ENCODE measurements at regions not wholly inside any gene's neighbourhood (a gene's known extent, or its start where the extent isn't known, plus 50 kb on each side); places are given as distances from the start of the nearest gene placed in this dataset.

DNA sequence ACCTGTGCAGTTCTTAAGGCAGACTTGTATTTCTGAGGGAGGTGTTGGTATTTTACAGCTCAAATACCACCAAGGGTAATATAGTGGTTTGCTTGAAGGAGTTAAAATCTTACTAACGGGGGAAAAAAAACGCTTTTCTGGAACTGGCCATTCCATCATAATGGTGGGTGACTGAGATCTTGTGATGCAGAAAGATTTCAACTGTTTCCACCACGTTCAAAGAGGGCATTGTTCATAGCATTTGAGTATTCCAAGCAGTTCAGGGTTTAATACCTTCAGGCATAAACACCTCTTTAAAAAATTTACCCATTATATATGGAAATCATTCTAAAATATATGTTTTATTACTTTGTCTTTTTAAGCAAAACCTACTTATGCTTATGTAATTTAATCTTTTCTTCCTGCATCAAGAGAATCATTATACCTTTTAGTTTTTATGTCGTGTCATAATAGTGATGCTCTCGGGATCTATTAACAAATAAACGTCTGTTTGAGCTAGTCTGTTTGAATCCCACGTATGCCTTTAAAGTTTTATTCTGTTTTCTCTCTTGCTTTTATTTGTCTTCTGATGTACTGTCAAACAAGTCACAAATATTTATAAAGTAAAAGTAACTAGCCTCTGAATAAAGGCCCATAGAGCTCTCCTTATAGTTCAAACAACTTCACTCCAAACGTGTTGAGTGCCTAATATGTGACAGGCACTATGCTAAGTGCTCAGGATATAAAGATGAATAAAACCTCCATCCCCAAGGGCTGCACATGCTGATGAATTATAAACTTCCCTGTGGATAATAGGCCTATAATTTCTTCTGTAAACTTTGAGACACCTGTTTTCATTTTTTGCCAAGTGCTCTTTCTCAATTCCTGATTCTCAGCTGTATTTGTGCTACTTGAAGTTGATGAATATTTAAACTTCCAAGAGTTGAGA is 298.8 kb upstream of the FERMT1 start:
- Histone ChIP-seq H3K4me2 (no peak overlapping the region), H3K9me3 (no peaks in the 10 kb centered on the region), H3K4me3 (no peak overlapping the region), H3K27ac (no peak overlapping the region), H3K4me1 (no peaks in the 10 kb centered on the region)
- POLR2A ChIA-PET: no interaction called here
- no peak for ATAC-seq
- no peak for TF ChIP-seq EHF (CRISPR knock-in tag; IDR thresholded peaks at IDR 0.05)
- no peak for TF ChIP-seq SMC3 (IDR thresholded peaks at IDR 0.05)
- FAIRE-seq: no peak
- WGBS (ENCODE audit: missing lambda C conversion rate): 2% methylated on average over 8 of the region's 8 CpGs
- no peak for DNase-seq (ENCODE audit: low read depth in 1 of 2, low spot score in 1 of 2)
- CTCF ChIA-PET: interaction anchor here (0.9 kb wide), 1 partner anchor 18 kb away, joined by 3 read pairs; no protein-coding TSS in a partner anchor

DNA sequence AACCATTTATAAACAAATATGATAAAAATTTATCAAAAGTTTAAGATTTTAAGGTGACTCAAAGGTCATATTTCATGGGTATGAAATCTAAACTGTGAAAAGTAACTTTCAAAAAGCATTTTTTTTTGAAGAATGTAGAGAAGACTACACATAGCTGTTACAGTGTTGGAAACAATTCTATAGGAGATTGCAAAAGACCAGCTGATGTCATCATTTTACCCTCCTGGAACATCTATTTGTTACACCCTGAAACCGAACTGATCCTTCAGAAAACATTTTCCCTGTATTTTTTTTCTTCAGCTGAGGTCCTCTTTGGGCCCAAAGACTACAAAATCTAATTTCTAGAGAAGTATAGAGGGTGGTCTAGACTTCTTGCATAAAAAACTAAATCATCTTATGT is 297.5 kb upstream of the FERMT1 start:
- FAIRE-seq (no peak), ATAC-seq (no peak), DNase-seq (ENCODE audit: low read depth in 1 of 2, low spot score in 1 of 2) (no peak)
- no peak overlapping the region for H3K27ac ChIP-seq
- POLR2A ChIA-PET: no interaction called here
- no peaks in the 10 kb centered on the region for H3K9me3 ChIP-seq
- H3K4me3 ChIP-seq: no peak overlapping the region
- H3K4me1 ChIP-seq: no peaks in the 10 kb centered on the region
- TF ChIP-seq HOXB13 (CRISPR knock-in tag; IDR thresholded peaks at IDR 0.05; ENCODE audit: low read depth) (no peak), JUN (IDR thresholded peaks at IDR 0.05) (no peak), MYC (IDR thresholded peaks at IDR 0.05; ENCODE audit: borderline replicate concordance, low read length) (no peak), CHD2 (IDR thresholded peaks at IDR 0.05; ENCODE audit: low read length, partially characterized antibody) (no peak), ZFP36 (IDR thresholded peaks at IDR 0.05; ENCODE audit: borderline replicate concordance, partially characterized antibody) (no peak), EP300 (IDR thresholded peaks at IDR 0.05) (no peak), ZC3H11A (IDR thresholded peaks at IDR 0.05) (no peak), HOXA7 (CRISPR knock-in tag; IDR thresholded peaks at IDR 0.05) (no peak), ZNF302 (CRISPR knock-in tag; IDR thresholded peaks at IDR 0.05) (no peak), NR3C1 (IDR thresholded peaks at IDR 0.05) (no peak)
- TF ChIP-seq, protein P1, sequence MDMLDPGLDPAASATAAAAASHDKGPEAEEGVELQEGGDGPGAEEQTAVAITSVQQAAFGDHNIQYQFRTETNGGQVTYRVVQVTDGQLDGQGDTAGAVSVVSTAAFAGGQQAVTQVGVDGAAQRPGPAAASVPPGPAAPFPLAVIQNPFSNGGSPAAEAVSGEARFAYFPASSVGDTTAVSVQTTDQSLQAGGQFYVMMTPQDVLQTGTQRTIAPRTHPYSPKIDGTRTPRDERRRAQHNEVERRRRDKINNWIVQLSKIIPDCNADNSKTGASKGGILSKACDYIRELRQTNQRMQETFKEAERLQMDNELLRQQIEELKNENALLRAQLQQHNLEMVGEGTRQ (IDR thresholded peaks at IDR 0.05): no peak
- 2% methylated on average over 1 of the region's 1 CpG for WGBS (ENCODE audit: missing lambda C conversion rate)
- H3K4me2 ChIP-seq: no peak overlapping the region
- CTCF ChIA-PET: interaction anchor here (0.6 kb wide), 1 partner anchor 215 kb away, joined by 3 read pairs; no protein-coding TSS in a partner anchor

DNA sequence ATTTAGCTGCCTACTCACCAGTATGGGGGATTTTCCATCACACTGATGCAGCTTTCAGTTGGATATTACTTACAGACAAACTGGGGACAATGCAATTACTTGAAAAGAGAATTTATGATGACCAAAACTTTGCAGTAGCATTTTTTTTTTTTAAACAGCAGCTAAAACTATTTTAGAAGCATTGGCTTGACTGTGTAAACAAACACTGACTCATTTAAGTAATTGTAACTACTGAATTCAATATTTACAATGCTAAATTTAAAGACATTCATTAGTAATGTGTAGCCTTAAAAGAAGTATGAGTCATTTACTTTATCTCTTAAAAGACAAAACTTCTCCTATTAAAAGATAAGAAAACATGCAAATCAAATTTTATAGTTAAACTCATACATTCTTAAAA is 295.9 kb upstream of the FERMT1 start:
- H3K27ac ChIP-seq: no peak overlapping the region
- no peaks in the 10 kb centered on the region for H3K4me1 ChIP-seq
- FAIRE-seq (no peak), ATAC-seq (no peak), DNase-seq (ENCODE audit: low read depth in 1 of 2, low spot score in 1 of 2) (no peak)
- ChIA-PET POLR2A (no interaction called here), CTCF (interaction anchor here (0.6 kb wide), 1 partner anchor 598 kb away, joined by 3 read pairs; no protein-coding TSS in a partner anchor)
- H3K9me3 ChIP-seq: no peaks in the 10 kb centered on the region
- no peak for TF ChIP-seq BHLHE40 (IDR thresholded peaks at IDR 0.05; ENCODE audit: low read depth, low read length)
- no peak for TF ChIP-seq MYC (IDR thresholded peaks at IDR 0.05; ENCODE audit: borderline replicate concordance, low read length)
- TF ChIP-seq CHD2 (IDR thresholded peaks at IDR 0.05; ENCODE audit: low read length, partially characterized antibody): no peak
- no peak for TF ChIP-seq CEBPB (IDR thresholded peaks at IDR 0.05)
- TF ChIP-seq ZFP36 (IDR thresholded peaks at IDR 0.05; ENCODE audit: borderline replicate concordance, partially characterized antibody): no peak
- TF ChIP-seq RNF2 (IDR thresholded peaks at IDR 0.05; ENCODE audit: borderline replicate concordance, low read depth): no peak
- no peak for TF ChIP-seq POLR2A (IDR thresholded peaks at IDR 0.05; ENCODE audit: low read length)
- TF ChIP-seq, protein P2, sequence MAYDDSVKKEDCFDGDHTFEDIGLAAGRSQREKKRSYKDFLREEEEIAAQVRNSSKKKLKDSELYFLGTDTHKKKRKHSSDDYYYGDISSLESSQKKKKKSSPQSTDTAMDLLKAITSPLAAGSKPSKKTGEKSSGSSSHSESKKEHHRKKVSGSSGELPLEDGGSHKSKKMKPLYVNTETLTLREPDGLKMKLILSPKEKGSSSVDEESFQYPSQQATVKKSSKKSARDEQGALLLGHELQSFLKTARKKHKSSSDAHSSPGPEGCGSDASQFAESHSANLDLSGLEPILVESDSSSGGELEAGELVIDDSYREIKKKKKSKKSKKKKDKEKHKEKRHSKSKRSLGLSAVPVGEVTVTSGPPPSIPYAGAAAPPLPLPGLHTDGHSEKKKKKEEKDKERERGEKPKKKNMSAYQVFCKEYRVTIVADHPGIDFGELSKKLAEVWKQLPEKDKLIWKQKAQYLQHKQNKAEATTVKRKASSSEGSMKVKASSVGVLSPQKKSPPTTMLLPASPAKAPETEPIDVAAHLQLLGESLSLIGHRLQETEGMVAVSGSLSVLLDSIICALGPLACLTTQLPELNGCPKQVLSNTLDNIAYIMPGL (CRISPR knock-in tag; IDR thresholded peaks at IDR 0.05; ENCODE audit: borderline replicate concordance): no peak
- TF ChIP-seq ZSCAN20 (CRISPR knock-in tag; IDR thresholded peaks at IDR 0.05): no peak
- TF ChIP-seq JUNB (IDR thresholded peaks at IDR 0.05): no peak
- TF ChIP-seq RCOR1 (IDR thresholded peaks at IDR 0.05; ENCODE audit: low read depth, low read length): no peak
- TF ChIP-seq PHF8 (IDR thresholded peaks at IDR 0.05; ENCODE audit: borderline replicate concordance, low read depth): no peak
- no peak for TF ChIP-seq FOSB (CRISPR knock-in tag; IDR thresholded peaks at IDR 0.05)
- TF ChIP-seq HOXA7 (CRISPR knock-in tag; IDR thresholded peaks at IDR 0.05): no peak
- TF ChIP-seq CBX2 (IDR thresholded peaks at IDR 0.05; ENCODE audit: borderline replicate concordance, low read depth): no peak
- TF ChIP-seq KDM1A (IDR thresholded peaks at IDR 0.05; ENCODE audit: low read depth): no peak
- TF ChIP-seq TFCP2L1 (CRISPR knock-in tag; IDR thresholded peaks at IDR 0.05): no peak
- TF ChIP-seq, protein P3, sequence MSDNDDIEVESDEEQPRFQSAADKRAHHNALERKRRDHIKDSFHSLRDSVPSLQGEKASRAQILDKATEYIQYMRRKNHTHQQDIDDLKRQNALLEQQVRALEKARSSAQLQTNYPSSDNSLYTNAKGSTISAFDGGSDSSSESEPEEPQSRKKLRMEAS (IDR thresholded peaks at IDR 0.05): no peak
- no peak for TF ChIP-seq FOSL2 (IDR thresholded peaks at IDR 0.05)
- TF ChIP-seq FOSL2 (CRISPR knock-in tag; IDR thresholded peaks at IDR 0.05): no peak
- no peak overlapping the region for H3K4me2 ChIP-seq
- no peak overlapping the region for H3K4me3 ChIP-seq

Measured in A549 (cell line).